Ishikawa (cell line): ENCODE measurements at regions not wholly inside any gene's neighbourhood (a gene's known extent, or its start where the extent isn't known, plus 50 kb on each side); places are given as distances from the start of the nearest gene placed in this dataset.

Experiments used
- CEBPB ChIP-seq: IDR thresholded peaks from 2 replicates; pipeline ENCODE4 v1.6.1; 2012
- CREB1 ChIP-seq: IDR thresholded peaks from 2 replicates; pipeline ENCODE4 v1.6.1; 2012; ENCODE audit warnings: low read depth
- EGR1 ChIP-seq: IDR thresholded peaks from 2 replicates; pipeline ENCODE4 v1.6.1; 2012
- EP300 ChIP-seq: IDR thresholded peaks from 2 replicates; pipeline ENCODE4 v1.6.1; 2012; ENCODE audit warnings: borderline replicate concordance
- FOXM1 ChIP-seq: IDR thresholded peaks from 2 replicates; pipeline ENCODE4 v1.6.1; 2012; ENCODE audit warnings: low read depth, borderline replicate concordance
- NFIC ChIP-seq: IDR thresholded peaks from 2 replicates; pipeline ENCODE4 v1.6.1; 2012
- RAD21 ChIP-seq: IDR thresholded peaks from 2 replicates; pipeline ENCODE4 v1.6.1; 2012; ENCODE audit warnings: low read depth
- TAF1 ChIP-seq: IDR thresholded peaks from 2 replicates; pipeline ENCODE4 v1.6.1; 2012; ENCODE audit warnings: low read depth, mild to moderate bottlenecking
- TCF12 ChIP-seq: IDR thresholded peaks from 2 replicates; pipeline ENCODE4 v1.6.1; 2012; ENCODE audit warnings: low read depth
- TEAD4 ChIP-seq: IDR thresholded peaks from 2 replicates; pipeline ENCODE4 v1.6.1; 2012
- YY1 ChIP-seq: IDR thresholded peaks from 2 replicates; pipeline ENCODE4 v1.6.1; 2012; ENCODE audit warnings: low read depth
- ZBTB7A ChIP-seq: IDR thresholded peaks from 2 replicates; pipeline ENCODE4 v1.6.1; 2012; ENCODE audit warnings: low read depth
- TF ChIP-seq, protein P1 (sequence below): IDR thresholded peaks from 2 replicates; pipeline ENCODE4 v1.6.1; 2012; ENCODE audit warnings: low read depth, mild to moderate bottlenecking
- TF ChIP-seq, protein P2 (sequence below): IDR thresholded peaks from 2 replicates; pipeline ENCODE4 v1.6.1; 2012
- TF ChIP-seq, protein P3 (sequence below): IDR thresholded peaks from 2 replicates; pipeline ENCODE4 v1.6.1; 2012

DNA sequence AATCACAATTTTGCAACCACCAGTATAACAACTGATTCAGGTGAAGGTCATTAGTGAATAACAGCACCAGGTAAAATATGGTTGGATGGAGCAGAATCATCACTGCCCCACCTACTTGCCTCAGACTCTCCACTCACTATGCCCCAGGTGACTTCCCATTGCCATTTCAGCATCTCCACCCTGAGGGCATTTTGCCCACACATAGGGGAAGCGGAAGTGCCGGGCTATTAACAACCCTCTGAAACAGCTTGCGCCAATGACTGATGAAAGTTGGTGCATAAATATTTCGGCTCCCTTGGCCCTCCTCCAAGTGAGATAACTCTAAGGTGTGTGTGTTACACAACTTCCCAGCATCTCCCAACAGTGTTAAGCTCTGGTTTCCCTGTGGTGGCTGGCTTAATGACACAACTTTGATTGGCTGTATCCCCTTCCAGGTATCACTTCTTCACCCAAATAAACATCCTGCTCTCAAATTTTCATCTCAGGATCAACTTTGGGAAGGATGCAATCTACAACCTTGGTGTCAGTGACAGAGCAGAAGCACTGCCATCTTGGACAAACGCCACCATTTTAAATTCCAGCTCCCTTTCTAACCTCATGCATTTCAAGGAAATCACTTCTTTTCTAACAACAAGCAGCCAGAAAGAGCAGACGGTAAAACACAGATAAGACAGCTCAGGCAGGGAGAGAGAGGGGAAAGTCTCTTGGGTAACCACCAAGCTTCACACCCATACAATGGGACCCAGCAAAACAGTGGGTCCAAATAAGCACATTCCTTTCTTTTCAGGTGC is 73.6 kb upstream of the PPP2R5C start:
- TF ChIP-seq EGR1 = no peak
- TF ChIP-seq NFIC = no peak
- no peak for TF ChIP-seq CREB1
- no peak for TF ChIP-seq TAF1
- no peak for TF ChIP-seq TCF12

- TF ChIP-seq EGR1 (no peak), NFIC (no peak), ZBTB7A (no peak), EP300 (no peak), RAD21 (no peak), TCF12 (no peak), CEBPB (no peak), FOXM1 (no peak), YY1 (no peak), TEAD4 (no peak), TAF1 (no peak), CREB1 (no peak)
- TF ChIP-seq, protein P1, sequence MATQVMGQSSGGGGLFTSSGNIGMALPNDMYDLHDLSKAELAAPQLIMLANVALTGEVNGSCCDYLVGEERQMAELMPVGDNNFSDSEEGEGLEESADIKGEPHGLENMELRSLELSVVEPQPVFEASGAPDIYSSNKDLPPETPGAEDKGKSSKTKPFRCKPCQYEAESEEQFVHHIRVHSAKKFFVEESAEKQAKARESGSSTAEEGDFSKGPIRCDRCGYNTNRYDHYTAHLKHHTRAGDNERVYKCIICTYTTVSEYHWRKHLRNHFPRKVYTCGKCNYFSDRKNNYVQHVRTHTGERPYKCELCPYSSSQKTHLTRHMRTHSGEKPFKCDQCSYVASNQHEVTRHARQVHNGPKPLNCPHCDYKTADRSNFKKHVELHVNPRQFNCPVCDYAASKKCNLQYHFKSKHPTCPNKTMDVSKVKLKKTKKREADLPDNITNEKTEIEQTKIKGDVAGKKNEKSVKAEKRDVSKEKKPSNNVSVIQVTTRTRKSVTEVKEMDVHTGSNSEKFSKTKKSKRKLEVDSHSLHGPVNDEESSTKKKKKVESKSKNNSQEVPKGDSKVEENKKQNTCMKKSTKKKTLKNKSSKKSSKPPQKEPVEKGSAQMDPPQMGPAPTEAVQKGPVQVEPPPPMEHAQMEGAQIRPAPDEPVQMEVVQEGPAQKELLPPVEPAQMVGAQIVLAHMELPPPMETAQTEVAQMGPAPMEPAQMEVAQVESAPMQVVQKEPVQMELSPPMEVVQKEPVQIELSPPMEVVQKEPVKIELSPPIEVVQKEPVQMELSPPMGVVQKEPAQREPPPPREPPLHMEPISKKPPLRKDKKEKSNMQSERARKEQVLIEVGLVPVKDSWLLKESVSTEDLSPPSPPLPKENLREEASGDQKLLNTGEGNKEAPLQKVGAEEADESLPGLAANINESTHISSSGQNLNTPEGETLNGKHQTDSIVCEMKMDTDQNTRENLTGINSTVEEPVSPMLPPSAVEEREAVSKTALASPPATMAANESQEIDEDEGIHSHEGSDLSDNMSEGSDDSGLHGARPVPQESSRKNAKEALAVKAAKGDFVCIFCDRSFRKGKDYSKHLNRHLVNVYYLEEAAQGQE = no peak
- TF ChIP-seq, protein P2, sequence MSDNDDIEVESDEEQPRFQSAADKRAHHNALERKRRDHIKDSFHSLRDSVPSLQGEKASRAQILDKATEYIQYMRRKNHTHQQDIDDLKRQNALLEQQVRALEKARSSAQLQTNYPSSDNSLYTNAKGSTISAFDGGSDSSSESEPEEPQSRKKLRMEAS = no peak
- TF ChIP-seq, protein P3, sequence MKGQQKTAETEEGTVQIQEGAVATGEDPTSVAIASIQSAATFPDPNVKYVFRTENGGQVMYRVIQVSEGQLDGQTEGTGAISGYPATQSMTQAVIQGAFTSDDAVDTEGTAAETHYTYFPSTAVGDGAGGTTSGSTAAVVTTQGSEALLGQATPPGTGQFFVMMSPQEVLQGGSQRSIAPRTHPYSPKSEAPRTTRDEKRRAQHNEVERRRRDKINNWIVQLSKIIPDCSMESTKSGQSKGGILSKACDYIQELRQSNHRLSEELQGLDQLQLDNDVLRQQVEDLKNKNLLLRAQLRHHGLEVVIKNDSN = no peak
Observed at GRCh38 chr14:101689039-101689501, 72.4 kb upstream of the PPP2R5C start.

DNA sequence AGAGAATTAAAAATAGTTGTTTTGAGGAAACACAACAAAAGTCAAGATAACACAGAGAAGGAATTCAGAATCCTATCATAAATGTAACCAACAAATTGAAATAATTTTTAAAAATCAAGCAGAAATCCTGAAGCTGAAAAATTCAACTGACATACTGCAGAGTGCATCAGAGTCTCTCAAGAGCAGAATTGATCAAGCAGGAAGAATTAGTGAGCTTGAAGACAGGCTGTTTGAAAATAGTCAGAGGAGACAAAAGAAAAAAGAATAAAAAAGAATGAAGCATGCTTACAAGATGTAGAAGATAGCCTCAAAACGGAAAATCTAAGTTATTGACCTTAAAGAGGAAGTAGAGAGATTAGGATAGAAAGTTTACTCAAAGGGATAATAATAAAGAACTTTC is 65.8 kb upstream of the PPP2R5C start:
- TF ChIP-seq CREB1 = no peak
- no peak for TF ChIP-seq CEBPB
- no peak for TF ChIP-seq YY1
- TF ChIP-seq EGR1 = no peak
- TF ChIP-seq FOXM1 = no peak
- no peak for TF ChIP-seq NFIC
- TF ChIP-seq, protein P3 = no peak
- no peak for TF ChIP-seq TEAD4
- TF ChIP-seq RAD21 = no peak
- no peak for TF ChIP-seq EP300
- no peak for TF ChIP-seq ZBTB7A
- no peak for TF ChIP-seq TCF12
- TF ChIP-seq, protein P1 = no peak
- no peak for TF ChIP-seq TAF1
- TF ChIP-seq, protein P2 = no peak

- no peak for TF ChIP-seq TCF12
- no peak for TF ChIP-seq RAD21
- TF ChIP-seq, protein P1 = no peak
- TF ChIP-seq EP300 = no peak
- no peak for TF ChIP-seq YY1
- no peak for TF ChIP-seq FOXM1
- TF ChIP-seq, protein P3 = no peak
- TF ChIP-seq TAF1 = no peak
- no peak for TF ChIP-seq EGR1
- no peak for TF ChIP-seq CREB1
- TF ChIP-seq, protein P2 = no peak
- TF ChIP-seq ZBTB7A = no peak
- TF ChIP-seq NFIC = no peak
- TF ChIP-seq TEAD4 = no peak
- TF ChIP-seq CEBPB = no peak
Observed at GRCh38 chr14:101704140-101704539, 57.4 kb upstream of the PPP2R5C start.
